GM13976 (cell line): ENCODE measurements at regions not wholly inside any gene's neighbourhood (a gene's known extent, or its start where the extent isn't known, plus 50 kb on each side); places are given as distances from the start of the nearest gene placed in this dataset.
"Not testable (repeated sequence)": the region's sequence is repeated elsewhere in the genome, so short reads cannot be mapped to it uniquely, and the experiment has no call there.

Experiments
- DNase-seq: peaks from one replicate; pipeline ENCODE4 v3.0.0; 2012; ENCODE audit warnings: low spot score
- in situ Hi-C: fragments of 300-500 bp; cut with MboI; formaldehyde crosslinking; loops from one replicate; pipeline ENCODE4 v1.12.0; 2022; ENCODE audit warnings: low sequenced_read_pairs, mixed read lengths, inconsistent platforms; ENCODE audit not compliant: unreplicated experiment
- TF ChIP-seq, protein P1 (sequence below): IDR thresholded peaks from 2 replicates; pipeline ENCODE4 v1.5.1; 2012; ENCODE audit warnings: borderline replicate concordance, mild to moderate bottlenecking; ENCODE audit not compliant: insufficient read depth; ENCODE audit errors: extremely low read depth, missing control alignments, control extremely low read depth

DNA sequence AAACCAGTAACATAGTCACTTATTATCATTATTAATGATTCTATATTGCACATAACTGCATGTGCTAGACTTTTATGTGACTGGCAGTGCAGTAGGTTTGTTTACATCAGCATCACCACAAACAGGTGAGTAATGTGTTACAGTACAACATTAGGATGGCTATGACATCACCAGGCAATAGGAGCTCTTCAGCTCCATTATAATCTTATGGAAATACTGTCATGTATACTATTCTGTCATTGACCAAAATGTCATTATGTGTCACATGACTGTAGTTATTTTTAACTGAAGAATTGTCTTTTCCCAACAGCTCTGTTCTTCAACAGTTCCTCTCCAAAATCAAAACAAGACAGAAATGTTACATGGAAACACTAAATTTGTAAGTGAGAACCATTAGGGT is 96.3 kb downstream of the C18orf54 start:
- in situ Hi-C loops: no loop called here
- DNase-seq: no peak
- TF ChIP-seq, protein P1, sequence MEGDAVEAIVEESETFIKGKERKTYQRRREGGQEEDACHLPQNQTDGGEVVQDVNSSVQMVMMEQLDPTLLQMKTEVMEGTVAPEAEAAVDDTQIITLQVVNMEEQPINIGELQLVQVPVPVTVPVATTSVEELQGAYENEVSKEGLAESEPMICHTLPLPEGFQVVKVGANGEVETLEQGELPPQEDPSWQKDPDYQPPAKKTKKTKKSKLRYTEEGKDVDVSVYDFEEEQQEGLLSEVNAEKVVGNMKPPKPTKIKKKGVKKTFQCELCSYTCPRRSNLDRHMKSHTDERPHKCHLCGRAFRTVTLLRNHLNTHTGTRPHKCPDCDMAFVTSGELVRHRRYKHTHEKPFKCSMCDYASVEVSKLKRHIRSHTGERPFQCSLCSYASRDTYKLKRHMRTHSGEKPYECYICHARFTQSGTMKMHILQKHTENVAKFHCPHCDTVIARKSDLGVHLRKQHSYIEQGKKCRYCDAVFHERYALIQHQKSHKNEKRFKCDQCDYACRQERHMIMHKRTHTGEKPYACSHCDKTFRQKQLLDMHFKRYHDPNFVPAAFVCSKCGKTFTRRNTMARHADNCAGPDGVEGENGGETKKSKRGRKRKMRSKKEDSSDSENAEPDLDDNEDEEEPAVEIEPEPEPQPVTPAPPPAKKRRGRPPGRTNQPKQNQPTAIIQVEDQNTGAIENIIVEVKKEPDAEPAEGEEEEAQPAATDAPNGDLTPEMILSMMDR: no peak

DNA sequence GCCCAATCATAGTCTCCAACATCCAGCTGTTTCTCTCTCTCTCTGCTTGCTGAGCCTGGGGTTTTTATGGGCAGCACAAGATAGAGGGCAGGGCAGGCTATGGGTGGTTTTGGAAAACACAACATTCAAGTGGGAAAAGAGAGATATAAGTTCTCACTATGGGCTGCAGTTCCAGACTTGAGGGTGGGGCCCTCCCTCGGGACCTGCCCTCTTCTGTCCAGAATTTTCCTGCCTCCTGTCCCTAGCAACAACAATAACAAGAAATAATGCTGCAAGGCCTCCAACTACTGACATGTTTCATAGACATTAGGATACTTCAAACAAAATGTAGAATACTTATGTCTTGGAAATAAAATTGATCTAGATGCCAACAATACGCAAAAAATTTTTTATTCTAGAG is 107.8 kb downstream of the C18orf54 start:
- in situ Hi-C loops: no loop called here

DNA sequence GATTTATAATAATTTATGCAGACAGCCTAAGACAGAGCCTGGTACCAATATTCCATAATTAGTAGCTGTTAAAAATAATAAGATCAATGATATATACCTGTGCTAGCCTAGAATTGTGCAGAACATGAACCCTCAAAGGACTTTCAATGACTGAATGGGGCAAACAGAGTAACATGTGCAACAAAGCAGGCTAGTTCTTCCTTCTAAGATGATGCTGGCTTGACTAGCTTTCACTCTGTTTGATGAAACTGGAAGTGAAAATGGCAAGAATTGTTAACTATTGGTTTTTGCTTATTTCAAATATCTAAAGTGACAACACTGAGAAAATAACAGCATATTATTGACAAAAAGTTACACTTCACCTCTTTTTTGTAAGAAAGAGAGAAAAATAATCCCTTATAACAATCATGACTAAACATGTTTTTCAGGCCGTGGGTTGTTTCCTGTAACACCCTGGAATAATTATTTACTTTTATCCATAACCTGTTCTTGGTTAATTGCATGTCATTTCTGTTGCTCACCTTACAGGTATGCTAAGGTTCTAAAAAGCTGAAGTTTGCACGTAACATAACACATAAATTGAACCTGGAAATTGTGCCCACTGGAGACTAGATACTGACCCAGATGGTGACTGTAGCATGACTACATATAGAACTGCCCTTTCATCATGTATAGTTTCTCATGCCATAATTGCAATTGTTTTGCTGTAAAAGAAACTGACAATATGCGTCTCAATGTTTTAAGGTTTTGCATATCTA is 108.7 kb downstream of the C18orf54 start:
- TF ChIP-seq, protein P1: no peak
- in situ Hi-C loops: no loop called here
- DNase-seq: no peak

More for the DNA sequence above, 107.8 kb downstream of the C18orf54 start:
- TF ChIP-seq, protein P1: no peak
- no peak for DNase-seq

DNA sequence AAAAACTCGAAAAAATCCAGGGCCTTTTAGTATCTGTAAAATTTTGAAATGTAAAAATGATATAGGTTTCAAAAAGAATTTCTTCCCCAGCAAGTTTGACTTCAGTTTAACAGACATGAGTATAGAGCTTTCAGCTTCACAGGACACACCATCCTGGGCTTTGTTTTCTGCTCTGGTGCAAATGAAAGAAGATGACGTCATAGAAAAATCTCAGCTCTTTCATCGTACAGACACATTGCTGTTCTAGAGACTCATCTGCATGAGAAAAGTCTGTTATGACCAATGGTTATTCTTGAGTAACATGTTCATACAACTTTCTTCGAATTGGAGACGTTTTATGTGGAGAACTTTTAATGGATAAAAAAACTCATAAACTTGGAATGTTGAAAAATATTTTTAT is 111.7 kb upstream of the DYNAP start:
- TF ChIP-seq, protein P1: no peak
- in situ Hi-C loops: no loop called here
- no peak for DNase-seq

GRCh38 chr18:54480616-54481015 is 110.4 kb upstream of the DYNAP start:
- TF ChIP-seq, protein P1: no peak
- DNase-seq: no peak
- in situ Hi-C loops: no loop called here

GRCh38 chr18:54502451-54502850 is 88.6 kb upstream of the DYNAP start:
- DNase-seq, in situ Hi-C loops: not testable (repeated sequence)

- in situ Hi-C loops: no loop called here
- no peak for DNase-seq
- TF ChIP-seq, protein P1: no peak
Observed at GRCh38 chr18:54503131-54503894, 87.7 kb upstream of the DYNAP start.
